ENCODE measurements at regions not wholly inside any gene's neighbourhood (a gene's known extent, or its start where the extent isn't known, plus 50 kb on each side); places are given as distances from the start of the nearest gene placed in this dataset.

DNA sequence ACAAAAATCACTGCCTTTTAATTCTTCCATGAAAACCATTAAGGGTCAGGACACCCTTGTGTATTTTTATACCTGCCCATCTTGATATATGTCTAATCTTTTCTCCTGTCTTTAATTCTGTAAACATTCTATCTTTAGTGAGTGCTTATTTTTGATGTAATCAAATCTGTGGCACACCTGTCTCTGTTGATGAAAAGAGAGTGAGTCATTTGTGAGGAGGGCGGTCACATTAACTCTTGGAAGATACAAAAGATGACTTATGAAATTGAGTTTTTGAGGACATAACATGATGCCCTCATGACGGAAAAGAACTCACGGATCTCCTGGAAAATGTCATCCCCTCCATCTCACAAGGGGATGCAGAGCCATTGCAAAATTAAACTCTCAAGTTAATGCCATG lies 206.5 kb upstream of the PGR start:
- FAIRE-seq, result no peak
- TF ChIP-seq CTBP2 (IDR thresholded peaks at IDR 0.05; ENCODE audit: borderline replicate concordance, insufficient read depth, insufficient read length, low read length) (no peak), BACH1 (IDR thresholded peaks at IDR 0.05; ENCODE audit: low read length) (no peak), EGR1 (IDR thresholded peaks at IDR 0.05; ENCODE audit: borderline replicate concordance, low read depth, low read length) (no peak), KDM1A (IDR thresholded peaks at IDR 0.05; ENCODE audit: borderline replicate concordance, low read length) (no peak), SP2 (IDR thresholded peaks at IDR 0.05; ENCODE audit: low read length) (no peak)
- WGBS, 2 experiments (ENCODE audit: extremely low coverage in 1 of 2, insufficient coverage in 1 of 2, insufficient read length in 1 of 2, insufficient replicate concordance in 2 of 2, low coverage in 1 of 2, low lambda C conversion rate in 2 of 2, missing lambda C conversion rate in 1 of 2), result 80% methylated on average over 3 of the region's 3 CpGs; no CpG with 5 or more reads in 1 of the 2 experiments

More for the DNA sequence above, 206.5 kb upstream of the PGR start:
- Histone ChIP-seq H3K9me3 (ENCODE audit: insufficient read depth in 2 of 2, low read depth in 1 of 2, low read length in 1 of 2) (no peaks in the 10 kb centered on the region), H3K27ac (ENCODE audit: low read depth, low read length) (no peak overlapping the region), H2BK5ac (ENCODE audit: low read depth, low read length) (no peak overlapping the region), H3K4me3 (ENCODE audit: extremely low read depth in 1 of 4, insufficient read depth in 2 of 4, low read depth in 3 of 4, low read length in 4 of 4) (no peak overlapping the region), H3K79me1 (ENCODE audit: low read depth, low read length) (no peaks in the 10 kb centered on the region), H2BK15ac (ENCODE audit: low read length) (no peak overlapping the region; the same call in 1 of the 2 replicates), H2BK12ac (ENCODE audit: low read depth, low read length) (no peak overlapping the region), H3K56ac (replicated peaks; ENCODE audit: insufficient read length, low read depth, low read length) (no peak overlapping the region), H4K8ac (ENCODE audit: extremely low read depth, insufficient read depth, low read length) (no peak overlapping the region), H3K27me3 (replicated peaks in 1 of 4; ENCODE audit: control insufficient read depth in 3 of 4, extremely low read depth in 1 of 4, insufficient read depth in 3 of 4, low read length in 3 of 4) (no peaks in the 10 kb centered on the region), H3K79me2 (ENCODE audit: control insufficient read depth in 1 of 2, insufficient read depth in 2 of 2, low read length in 2 of 2) (no peaks in the 10 kb centered on the region), H2AFZ (ENCODE audit: low read length) (peak overlapping the region; percentile 79; the same call in 1 of the 2 replicates), H3K23me2 (ENCODE audit: low read depth, low read length) (no peaks in the 10 kb centered on the region), H2BK120ac (replicated peaks; ENCODE audit: low read depth, low read length) (no peak overlapping the region), H3K36me3 (ENCODE audit: control insufficient read depth in 2 of 4, insufficient read depth in 4 of 4, low read length in 3 of 4) (no peaks in the 10 kb centered on the region), H3K9ac (replicated peaks in 1 of 4; ENCODE audit: extremely low read depth in 1 of 4, low read depth in 3 of 4, low read length in 3 of 4) (no peak overlapping the region), H3K4me2 (ENCODE audit: insufficient read depth in 1 of 2, low read depth in 2 of 2, low read length in 2 of 2) (peak overlapping the region in 1 of 2 experiments; percentile 27; a peak in 1 of 4 replicates), H2AK5ac (ENCODE audit: low read depth, low read length) (no peak overlapping the region), H3K23ac (ENCODE audit: insufficient read length) (no peak overlapping the region), H3K4me1 (replicated peaks in 1 of 4; ENCODE audit: control insufficient read depth in 3 of 4, insufficient read depth in 4 of 4, low read length in 3 of 4) (peaks cover 0 to 9% (median 5%) of the 10 kb centered on the region in 4 experiments; a peak in 5 of 7 replicates), H2BK20ac (ENCODE audit: low read length) (no peak overlapping the region), H4K91ac (replicated peaks; ENCODE audit: insufficient read length, low read length) (no peak overlapping the region), H3K14ac (ENCODE audit: insufficient read length) (no peak overlapping the region), H4K5ac (ENCODE audit: insufficient read length, low read depth, low read length) (no peak overlapping the region), H4K20me1 (replicated peaks in 1 of 2; ENCODE audit: control insufficient read depth in 1 of 2, insufficient read depth in 2 of 2, low read length in 2 of 2) (no peaks in the 10 kb centered on the region), H3K18ac (ENCODE audit: extremely low read depth, low read length) (no peak overlapping the region), H3K4ac (replicated peaks; ENCODE audit: insufficient read length, low read depth, low read length) (no peak overlapping the region)
- POLR2A ChIA-PET (ENCODE audit: partially characterized antibody), result no interaction called here
- CTCF ChIA-PET (ENCODE audit: partially characterized antibody), result no interaction called here
- no peak for DNase-seq (ENCODE audit: low read depth in 1 of 2, low spot score in 2 of 2)
